ENCODE measurements at regions not wholly inside any gene's neighbourhood (a gene's known extent, or its start where the extent isn't known, plus 50 kb on each side); places are given as distances from the start of the nearest gene placed in this dataset.
"Not testable (repeated sequence)": the region's sequence is repeated elsewhere in the genome, so short reads cannot be mapped to it uniquely, and the experiment has no call there.

- Mint-ChIP-seq H3K27ac (no peak overlapping the region), H3K4me3 (no peak overlapping the region), H3K36me3 (no peaks in the 10 kb centered on the region), H3K9me3 (peaks cover 0 to 49% (median 23%) of the 10 kb centered on the region in 7 donors), H3K4me1 (no peaks in the 10 kb centered on the region), H3K27me3 (peaks cover 5% of the 10 kb centered on the region)
- Histone ChIP-seq H3K4me1 (ENCODE audit: control insufficient read depth, insufficient read depth, low read length, poor library complexity, severe bottlenecking) (no peaks in the 10 kb centered on the region), H3K27ac (ENCODE audit: insufficient read depth, low read length, poor library complexity, severe bottlenecking) (no peak overlapping the region), H3K9me3 (ENCODE audit: control insufficient read depth in 2 of 2, low read length in 2 of 2) (peaks cover 3 to 13% of the 10 kb centered on the region in 2 experiments), H3K36me3 (ENCODE audit: control insufficient read depth, insufficient read depth, low read length) (no peaks in the 10 kb centered on the region), H3K27me3 (ENCODE audit: control insufficient read depth, insufficient read depth, low read length) (no peaks in the 10 kb centered on the region), H3K4me3 (ENCODE audit: low read depth, low read length) (no peak overlapping the region)
- no peak for DNase-seq
- ATAC-seq (ENCODE audit: low read depth in 2 of 2) = no peak
Observed at GRCh38 chr14:37834275-37834674, 238.8 kb downstream of the TTC6 start.

GRCh38 chr14:37838778-37839177, 243.3 kb downstream of the TTC6 start:
- H3K36me3 Mint-ChIP-seq; H3K27me3 Mint-ChIP-seq; ATAC-seq (ENCODE audit: low read depth in 2 of 2); DNase-seq; H3K4me3 Mint-ChIP-seq; H3K4me1 ChIP-seq (ENCODE audit: control insufficient read depth, insufficient read depth, low read length, poor library complexity, severe bottlenecking); H3K4me3 ChIP-seq (ENCODE audit: low read depth, low read length); H3K36me3 ChIP-seq (ENCODE audit: control insufficient read depth, insufficient read depth, low read length); H3K27ac ChIP-seq (ENCODE audit: insufficient read depth, low read length, poor library complexity, severe bottlenecking); H3K4me1 Mint-ChIP-seq; H3K27me3 ChIP-seq (ENCODE audit: control insufficient read depth, insufficient read depth, low read length): not testable (repeated sequence)
- Mint-ChIP-seq H3K27ac (peak overlapping the region in 1 of 3 donors; percentile 24), H3K9me3 (peaks cover 0 to 37% (median 14%) of the 10 kb centered on the region in 7 donors)
- H3K9me3 ChIP-seq (ENCODE audit: control insufficient read depth in 2 of 2, low read length in 2 of 2) = peaks cover 3 to 13% of the 10 kb centered on the region in 2 experiments

- not testable (repeated sequence) for H3K27me3 Mint-ChIP-seq; H3K36me3 Mint-ChIP-seq; H3K27ac ChIP-seq (ENCODE audit: insufficient read depth, low read length, poor library complexity, severe bottlenecking); H3K27me3 ChIP-seq (ENCODE audit: control insufficient read depth, insufficient read depth, low read length); ATAC-seq (ENCODE audit: low read depth in 2 of 2); H3K4me1 Mint-ChIP-seq; DNase-seq; H3K27ac Mint-ChIP-seq; H3K4me1 ChIP-seq (ENCODE audit: control insufficient read depth, insufficient read depth, low read length, poor library complexity, severe bottlenecking); H3K4me3 ChIP-seq (ENCODE audit: low read depth, low read length); H3K4me3 Mint-ChIP-seq; H3K36me3 ChIP-seq (ENCODE audit: control insufficient read depth, insufficient read depth, low read length); H3K9me3 ChIP-seq (ENCODE audit: control insufficient read depth in 2 of 2, low read length in 2 of 2)
- H3K9me3 Mint-ChIP-seq = peaks cover 0 to 15% (median 7%) of the 10 kb centered on the region in 7 donors
Observed at GRCh38 chr14:37841039-37841438, 245.6 kb downstream of the TTC6 start.

GRCh38 chr14:37842106-37842505, 246.7 kb downstream of the TTC6 start:
- no peaks in the 10 kb centered on the region for H3K4me1 Mint-ChIP-seq
- H3K9me3 ChIP-seq (ENCODE audit: control insufficient read depth in 2 of 2, low read length in 2 of 2) = no peaks in the 10 kb centered on the region
- H3K4me1 ChIP-seq (ENCODE audit: control insufficient read depth, insufficient read depth, low read length, poor library complexity, severe bottlenecking) = no peaks in the 10 kb centered on the region
- H3K27ac ChIP-seq (ENCODE audit: insufficient read depth, low read length, poor library complexity, severe bottlenecking) = no peak overlapping the region
- H3K36me3 Mint-ChIP-seq = no peaks in the 10 kb centered on the region
- no peaks in the 10 kb centered on the region for H3K27me3 Mint-ChIP-seq
- H3K27ac Mint-ChIP-seq = no peak overlapping the region
- no peak for DNase-seq
- H3K4me3 ChIP-seq (ENCODE audit: low read depth, low read length) = no peak overlapping the region
- no peaks in the 10 kb centered on the region for H3K36me3 ChIP-seq (ENCODE audit: control insufficient read depth, insufficient read depth, low read length)
- H3K27me3 ChIP-seq (ENCODE audit: control insufficient read depth, insufficient read depth, low read length) = no peaks in the 10 kb centered on the region
- H3K4me3 Mint-ChIP-seq = no peak overlapping the region
- no peak for ATAC-seq (ENCODE audit: low read depth in 2 of 2)
- H3K9me3 Mint-ChIP-seq = peaks cover 0 to 13% (median 5%) of the 10 kb centered on the region in 7 donors

- Mint-ChIP-seq H3K27me3 (no peaks in the 10 kb centered on the region), H3K4me1 (no peaks in the 10 kb centered on the region), H3K4me3 (no peak overlapping the region), H3K9me3 (peaks cover 0 to 10% (median 0%) of the 10 kb centered on the region in 7 donors), H3K36me3 (no peaks in the 10 kb centered on the region), H3K27ac (no peak overlapping the region)
- Histone ChIP-seq H3K27ac (ENCODE audit: insufficient read depth, low read length, poor library complexity, severe bottlenecking) (no peak overlapping the region), H3K36me3 (ENCODE audit: control insufficient read depth, insufficient read depth, low read length) (no peaks in the 10 kb centered on the region), H3K4me3 (ENCODE audit: low read depth, low read length) (no peak overlapping the region), H3K4me1 (ENCODE audit: control insufficient read depth, insufficient read depth, low read length, poor library complexity, severe bottlenecking) (no peaks in the 10 kb centered on the region), H3K27me3 (ENCODE audit: control insufficient read depth, insufficient read depth, low read length) (no peaks in the 10 kb centered on the region), H3K9me3 (ENCODE audit: control insufficient read depth in 2 of 2, low read length in 2 of 2) (no peaks in the 10 kb centered on the region)
- ATAC-seq (ENCODE audit: low read depth in 2 of 2) (no peak), DNase-seq (no peak)
Observed at GRCh38 chr14:37843954-37844607, 248.7 kb downstream of the TTC6 start.

- Histone ChIP-seq H3K27me3 (ENCODE audit: control insufficient read depth, insufficient read depth, low read length) (no peaks in the 10 kb centered on the region), H3K9me3 (ENCODE audit: control insufficient read depth in 2 of 2, low read length in 2 of 2) (no peaks in the 10 kb centered on the region), H3K36me3 (ENCODE audit: control insufficient read depth, insufficient read depth, low read length) (no peaks in the 10 kb centered on the region), H3K27ac (ENCODE audit: insufficient read depth, low read length, poor library complexity, severe bottlenecking) (no peak overlapping the region), H3K4me1 (ENCODE audit: control insufficient read depth, insufficient read depth, low read length, poor library complexity, severe bottlenecking) (no peaks in the 10 kb centered on the region), H3K4me3 (ENCODE audit: low read depth, low read length) (no peak overlapping the region)
- Mint-ChIP-seq H3K27me3 (no peaks in the 10 kb centered on the region), H3K9me3 (peaks cover 0 to 7% (median 0%) of the 10 kb centered on the region in 7 donors), H3K4me1 (no peaks in the 10 kb centered on the region), H3K27ac (no peak overlapping the region), H3K36me3 (no peaks in the 10 kb centered on the region), H3K4me3 (no peak overlapping the region)
- DNase-seq = no peak
- ATAC-seq (ENCODE audit: low read depth in 2 of 2) = no peak
Observed at GRCh38 chr14:37844614-37845013, 249.2 kb downstream of the TTC6 start.

DNA sequence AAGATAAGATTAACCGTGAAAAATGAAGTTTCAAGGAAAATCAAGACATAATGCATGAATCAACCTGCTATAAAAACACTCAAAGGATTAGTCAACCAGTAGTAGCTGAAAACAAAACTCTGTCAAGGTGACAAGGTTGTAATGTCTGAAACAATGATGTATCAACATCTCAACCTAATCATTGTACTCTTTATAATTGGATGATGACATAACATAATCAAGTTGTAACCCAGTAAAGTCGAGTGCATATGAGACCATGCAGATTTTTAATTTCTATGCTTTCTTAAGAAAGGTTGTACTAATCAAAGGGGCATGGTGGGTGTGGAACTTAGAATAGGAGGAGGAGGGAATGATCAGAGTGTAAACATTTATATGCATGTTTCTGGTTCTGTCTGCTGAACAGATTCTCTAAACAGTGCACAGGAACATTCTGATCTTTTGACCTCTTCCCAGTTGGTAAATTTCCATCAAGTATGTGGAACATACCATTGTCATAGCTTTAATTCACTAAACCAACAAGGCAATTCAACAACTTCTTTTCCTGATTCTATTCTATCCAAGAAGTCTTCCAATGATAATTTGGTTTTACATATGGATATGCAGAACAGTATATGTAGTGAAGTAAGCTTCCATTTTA, 253.7 kb downstream of the TTC6 start:
- peaks cover 0 to 1% (median 0%) of the 10 kb centered on the region in 7 donors for H3K9me3 Mint-ChIP-seq
- no peak overlapping the region for H3K4me3 Mint-ChIP-seq
- H3K27ac ChIP-seq (ENCODE audit: insufficient read depth, low read length, poor library complexity, severe bottlenecking) = no peak overlapping the region
- no peak for ATAC-seq (ENCODE audit: low read depth in 2 of 2)
- no peaks in the 10 kb centered on the region for H3K9me3 ChIP-seq (ENCODE audit: control insufficient read depth in 2 of 2, low read length in 2 of 2)
- H3K27ac Mint-ChIP-seq = no peak overlapping the region
- no peak for DNase-seq
- no peaks in the 10 kb centered on the region for H3K36me3 Mint-ChIP-seq
- no peaks in the 10 kb centered on the region for H3K4me1 ChIP-seq (ENCODE audit: control insufficient read depth, insufficient read depth, low read length, poor library complexity, severe bottlenecking)
- no peaks in the 10 kb centered on the region for H3K27me3 ChIP-seq (ENCODE audit: control insufficient read depth, insufficient read depth, low read length)
- no peaks in the 10 kb centered on the region for H3K36me3 ChIP-seq (ENCODE audit: control insufficient read depth, insufficient read depth, low read length)
- no peaks in the 10 kb centered on the region for H3K27me3 Mint-ChIP-seq
- H3K4me3 ChIP-seq (ENCODE audit: low read depth, low read length) = no peak overlapping the region
- no peaks in the 10 kb centered on the region for H3K4me1 Mint-ChIP-seq

GRCh38 chr14:37851054-37851453, 255.6 kb downstream of the TTC6 start:
- Mint-ChIP-seq H3K4me3 (no peak overlapping the region), H3K36me3 (no peaks in the 10 kb centered on the region), H3K27ac (no peak overlapping the region), H3K4me1 (no peaks in the 10 kb centered on the region), H3K9me3 (peaks cover 0 to 1% (median 0%) of the 10 kb centered on the region in 7 donors), H3K27me3 (no peaks in the 10 kb centered on the region)
- Histone ChIP-seq H3K9me3 (ENCODE audit: control insufficient read depth in 2 of 2, low read length in 2 of 2) (no peaks in the 10 kb centered on the region), H3K4me3 (ENCODE audit: low read depth, low read length) (no peak overlapping the region), H3K27ac (ENCODE audit: insufficient read depth, low read length, poor library complexity, severe bottlenecking) (no peak overlapping the region), H3K4me1 (ENCODE audit: control insufficient read depth, insufficient read depth, low read length, poor library complexity, severe bottlenecking) (no peaks in the 10 kb centered on the region), H3K27me3 (ENCODE audit: control insufficient read depth, insufficient read depth, low read length) (no peaks in the 10 kb centered on the region), H3K36me3 (ENCODE audit: control insufficient read depth, insufficient read depth, low read length) (no peaks in the 10 kb centered on the region)
- no peak for DNase-seq
- no peak for ATAC-seq (ENCODE audit: low read depth in 2 of 2)

Measured in CD4-positive, CD25-positive, alpha-beta regulatory T cell (primary cell).